ENCODE measurements at regions not wholly inside any gene's neighbourhood (a gene's known extent, or its start where the extent isn't known, plus 50 kb on each side); places are given as distances from the start of the nearest gene placed in this dataset.

GRCh38 chr11:37087650-37088572, 489.9 kb upstream of the RAG2 start:
- POLR2A ChIA-PET: no interaction called here
- Mint-ChIP-seq H3K27ac (no peak overlapping the region), H3K27me3 (no peaks in the 10 kb centered on the region), H3K4me1 (no peaks in the 10 kb centered on the region), H3K4me3 (no peak overlapping the region), H3K9me3 (no peaks in the 10 kb centered on the region), H3K36me3 (no peaks in the 10 kb centered on the region)
- ATAC-seq (ENCODE audit: low read depth) (no peak), DNase-seq (no peak)

- POLR2A ChIA-PET: no interaction called here
- no peaks in the 10 kb centered on the region for H3K36me3 Mint-ChIP-seq
- ATAC-seq (ENCODE audit: low read depth): no peak
- no peak overlapping the region for H3K27ac Mint-ChIP-seq
- no peak for DNase-seq
- no peak overlapping the region for H3K4me3 Mint-ChIP-seq
- H3K4me1 Mint-ChIP-seq: no peaks in the 10 kb centered on the region
- no peaks in the 10 kb centered on the region for H3K27me3 Mint-ChIP-seq
- no peaks in the 10 kb centered on the region for H3K9me3 Mint-ChIP-seq
These were observed 480.5 kb upstream of the RAG2 start for GRCh38 chr11:37078521-37078920.

- Mint-ChIP-seq H3K27me3 (no peaks in the 10 kb centered on the region), H3K9me3 (no peaks in the 10 kb centered on the region), H3K27ac (no peak overlapping the region), H3K4me3 (no peak overlapping the region), H3K4me1 (no peaks in the 10 kb centered on the region), H3K36me3 (no peaks in the 10 kb centered on the region)
- DNase-seq (no peak), ATAC-seq (ENCODE audit: low read depth) (no peak)
- POLR2A ChIA-PET: no interaction called here
These were observed 478.8 kb upstream of the RAG2 start for GRCh38 chr11:37076866-37077265.

GRCh38 chr11:37072538-37073055, 474.6 kb upstream of the RAG2 start:
- POLR2A ChIA-PET: no interaction called here
- no peak for DNase-seq
- Mint-ChIP-seq H3K4me1 (no peaks in the 10 kb centered on the region), H3K9me3 (peaks cover 3% of the 10 kb centered on the region), H3K36me3 (no peaks in the 10 kb centered on the region), H3K27me3 (no peaks in the 10 kb centered on the region), H3K27ac (no peak overlapping the region), H3K4me3 (no peak overlapping the region)
- no peak for ATAC-seq (ENCODE audit: low read depth)

- Mint-ChIP-seq H3K4me1 (no peaks in the 10 kb centered on the region), H3K9me3 (no peaks in the 10 kb centered on the region), H3K27me3 (no peaks in the 10 kb centered on the region), H3K36me3 (no peaks in the 10 kb centered on the region), H3K4me3 (no peak overlapping the region), H3K27ac (no peak overlapping the region)
- ATAC-seq (ENCODE audit: low read depth) (no peak), DNase-seq (no peak)
- POLR2A ChIA-PET: no interaction called here
These were observed 452.3 kb upstream of the RAG2 start for GRCh38 chr11:37050311-37050710.

- no peaks in the 10 kb centered on the region for H3K36me3 Mint-ChIP-seq
- H3K4me3 Mint-ChIP-seq: no peak overlapping the region
- peaks cover under 1% of the 10 kb centered on the region for H3K9me3 Mint-ChIP-seq
- no peaks in the 10 kb centered on the region for H3K27me3 Mint-ChIP-seq
- DNase-seq (no peak), ATAC-seq (ENCODE audit: low read depth) (no peak)
- no peaks in the 10 kb centered on the region for H3K4me1 Mint-ChIP-seq
- no peak overlapping the region for H3K27ac Mint-ChIP-seq
- POLR2A ChIA-PET: no interaction called here
These were observed 442.9 kb upstream of the RAG2 start for GRCh38 chr11:37040921-37041320.

- no peak overlapping the region for H3K27ac Mint-ChIP-seq
- ATAC-seq (ENCODE audit: low read depth) (no peak), DNase-seq (no peak)
- no peak overlapping the region for H3K4me3 Mint-ChIP-seq
- POLR2A ChIA-PET: no interaction called here
- no peaks in the 10 kb centered on the region for H3K36me3 Mint-ChIP-seq
- peaks cover 3% of the 10 kb centered on the region for H3K9me3 Mint-ChIP-seq
- H3K27me3 Mint-ChIP-seq: no peaks in the 10 kb centered on the region
- H3K4me1 Mint-ChIP-seq: no peaks in the 10 kb centered on the region
These were observed 440.9 kb upstream of the RAG2 start for GRCh38 chr11:37038911-37039310.

- DNase-seq (no peak), ATAC-seq (ENCODE audit: low read depth) (no peak)
- POLR2A ChIA-PET: no interaction called here
- no peak overlapping the region for H3K4me3 Mint-ChIP-seq
- no peaks in the 10 kb centered on the region for H3K4me1 Mint-ChIP-seq
- no peaks in the 10 kb centered on the region for H3K9me3 Mint-ChIP-seq
- H3K27me3 Mint-ChIP-seq: no peaks in the 10 kb centered on the region
- no peak overlapping the region for H3K27ac Mint-ChIP-seq
- no peaks in the 10 kb centered on the region for H3K36me3 Mint-ChIP-seq
These were observed 428.7 kb upstream of the RAG2 start for GRCh38 chr11:37026741-37027140.

GRCh38 chr11:37026326-37026725, 428.3 kb upstream of the RAG2 start:
- ATAC-seq (ENCODE audit: low read depth): no peak
- no peak for DNase-seq
- Mint-ChIP-seq H3K27ac (no peak overlapping the region), H3K9me3 (no peaks in the 10 kb centered on the region), H3K36me3 (no peaks in the 10 kb centered on the region), H3K27me3 (no peaks in the 10 kb centered on the region), H3K4me3 (no peak overlapping the region), H3K4me1 (no peaks in the 10 kb centered on the region)
- POLR2A ChIA-PET: no interaction called here

- Mint-ChIP-seq H3K4me1 (no peaks in the 10 kb centered on the region), H3K9me3 (no peaks in the 10 kb centered on the region), H3K27ac (no peak overlapping the region), H3K36me3 (no peaks in the 10 kb centered on the region), H3K27me3 (no peaks in the 10 kb centered on the region), H3K4me3 (no peak overlapping the region)
- ATAC-seq (ENCODE audit: low read depth) (no peak), DNase-seq (no peak)
- POLR2A ChIA-PET: no interaction called here
These were observed 408.5 kb upstream of the RAG2 start for GRCh38 chr11:37006563-37006962.

- Mint-ChIP-seq H3K27ac (no peak overlapping the region), H3K36me3 (no peaks in the 10 kb centered on the region), H3K9me3 (no peaks in the 10 kb centered on the region), H3K4me3 (no peak overlapping the region), H3K27me3 (no peaks in the 10 kb centered on the region), H3K4me1 (no peaks in the 10 kb centered on the region)
- ATAC-seq (ENCODE audit: low read depth): no peak
- DNase-seq: no peak
- POLR2A ChIA-PET: no interaction called here
These were observed 404.8 kb upstream of the RAG2 start for GRCh38 chr11:37002831-37003230.

- H3K36me3 Mint-ChIP-seq: no peaks in the 10 kb centered on the region
- no peaks in the 10 kb centered on the region for H3K27me3 Mint-ChIP-seq
- ATAC-seq (ENCODE audit: low read depth): no peak
- no peak for DNase-seq
- POLR2A ChIA-PET: no interaction called here
- no peaks in the 10 kb centered on the region for H3K4me1 Mint-ChIP-seq
- H3K9me3 Mint-ChIP-seq: peaks cover 4% of the 10 kb centered on the region
- no peak overlapping the region for H3K27ac Mint-ChIP-seq
- no peak overlapping the region for H3K4me3 Mint-ChIP-seq
These were observed 399.6 kb upstream of the RAG2 start for GRCh38 chr11:36997656-36998055.

- no peak overlapping the region for H3K4me3 Mint-ChIP-seq
- POLR2A ChIA-PET: no interaction called here
These were observed 398.8 kb upstream of the RAG2 start for GRCh38 chr11:36996795-36997194.

GRCh38 chr11:36994208-36994607, 396.2 kb upstream of the RAG2 start:
- Mint-ChIP-seq H3K4me1 (no peaks in the 10 kb centered on the region), H3K4me3 (no peak overlapping the region), H3K27ac (no peak overlapping the region), H3K27me3 (no peaks in the 10 kb centered on the region), H3K36me3 (no peaks in the 10 kb centered on the region), H3K9me3 (peaks cover 4% of the 10 kb centered on the region)
- POLR2A ChIA-PET: no interaction called here
- ATAC-seq (ENCODE audit: low read depth) (no peak), DNase-seq (no peak)

More at GRCh38 chr11:36996795-36997194, 398.8 kb upstream of the RAG2 start:
- DNase-seq (no peak), ATAC-seq (ENCODE audit: low read depth) (no peak)
- no peaks in the 10 kb centered on the region for H3K36me3 Mint-ChIP-seq
- H3K27ac Mint-ChIP-seq: no peak overlapping the region
- H3K4me1 Mint-ChIP-seq: no peaks in the 10 kb centered on the region
- H3K9me3 Mint-ChIP-seq: peaks cover 4% of the 10 kb centered on the region
- no peaks in the 10 kb centered on the region for H3K27me3 Mint-ChIP-seq

Measured in activated naive CD8-positive, alpha-beta T cell treated with anti-CD3 and anti-CD28 coated beads, Interleukin-2, amount 10 ng/mL, durations not matched to agents 7 days and 5 days (primary cell).